ENCODE measurements at regions not wholly inside any gene's neighbourhood (a gene's known extent, or its start where the extent isn't known, plus 50 kb on each side); places are given as distances from the start of the nearest gene placed in this dataset.
"Not testable (repeated sequence)": the region's sequence is repeated elsewhere in the genome, so short reads cannot be mapped to it uniquely, and the experiment has no call there.

GRCh38 chr15:79702621-79703020 lies 194.2 kb downstream of the MTHFS start:
- no peak overlapping the region for H3K4me3 Mint-ChIP-seq
- DNase-seq (no peak), ATAC-seq (no peak)
- no peaks in the 10 kb centered on the region for H3K9me3 Mint-ChIP-seq
- peaks cover 12% of the 10 kb centered on the region for H3K27me3 Mint-ChIP-seq
- no peaks in the 10 kb centered on the region for H3K4me1 Mint-ChIP-seq
- H3K27ac Mint-ChIP-seq = no peak overlapping the region

GRCh38 chr15:79721256-79721655 lies 175.6 kb downstream of the MTHFS start:
- ATAC-seq (no peak), DNase-seq (no peak)
- H3K27ac Mint-ChIP-seq = no peak overlapping the region
- H3K4me1 Mint-ChIP-seq = no peaks in the 10 kb centered on the region
- H3K4me3 Mint-ChIP-seq = no peak overlapping the region
- H3K9me3 Mint-ChIP-seq = no peaks in the 10 kb centered on the region
- H3K27me3 Mint-ChIP-seq = peaks cover 23% of the 10 kb centered on the region

- no peaks in the 10 kb centered on the region for H3K9me3 Mint-ChIP-seq
- no peak overlapping the region for H3K27ac Mint-ChIP-seq
- no peak for DNase-seq
- H3K4me3 Mint-ChIP-seq = no peak overlapping the region
- H3K27me3 Mint-ChIP-seq = peaks cover 39% of the 10 kb centered on the region
- no peaks in the 10 kb centered on the region for H3K4me1 Mint-ChIP-seq
- ATAC-seq = no peak
These were observed 172.5 kb downstream of the MTHFS start for GRCh38 chr15:79724312-79724711.

GRCh38 chr15:79724804-79725203 lies 172.0 kb downstream of the MTHFS start:
- no peak for DNase-seq
- Mint-ChIP-seq H3K27ac (no peak overlapping the region), H3K4me3 (no peak overlapping the region), H3K9me3 (no peaks in the 10 kb centered on the region), H3K4me1 (no peaks in the 10 kb centered on the region), H3K27me3 (peaks cover 44% of the 10 kb centered on the region)
- no peak for ATAC-seq

GRCh38 chr15:79728867-79729266 lies 167.9 kb downstream of the MTHFS start:
- Mint-ChIP-seq H3K27me3 (peaks cover 37% of the 10 kb centered on the region), H3K27ac (peak overlapping the region in 1 of 2 donors; percentile 81), H3K4me3 (no peak overlapping the region), H3K9me3 (peaks cover 0 to 3% of the 10 kb centered on the region in 2 donors), H3K4me1 (no peaks in the 10 kb centered on the region)
- ATAC-seq (no peak), DNase-seq (no peak)

- H3K27me3 Mint-ChIP-seq = peaks cover 16% of the 10 kb centered on the region
- H3K4me3 Mint-ChIP-seq = no peak overlapping the region
- ATAC-seq (no peak), DNase-seq (no peak)
- H3K9me3 Mint-ChIP-seq = peaks cover 5 to 10% of the 10 kb centered on the region in 2 donors
- H3K27ac Mint-ChIP-seq = no peak overlapping the region
- no peaks in the 10 kb centered on the region for H3K4me1 Mint-ChIP-seq
These were observed 160.3 kb downstream of the MTHFS start for GRCh38 chr15:79736435-79737000.

GRCh38 chr15:79738143-79738542 lies 158.7 kb downstream of the MTHFS start:
- peaks cover 5 to 10% of the 10 kb centered on the region in 2 donors for H3K9me3 Mint-ChIP-seq
- H3K4me1 Mint-ChIP-seq = no peaks in the 10 kb centered on the region
- DNase-seq = no peak
- H3K27me3 Mint-ChIP-seq = peaks cover 8% of the 10 kb centered on the region
- peak overlapping the region in 1 of 2 donors; percentile 5 for H3K27ac Mint-ChIP-seq
- no peak overlapping the region for H3K4me3 Mint-ChIP-seq
- ATAC-seq = no peak

- ATAC-seq = no peak
- Mint-ChIP-seq H3K27ac (no peak overlapping the region), H3K27me3 (peaks cover 8% of the 10 kb centered on the region), H3K9me3 (peaks cover 5 to 10% of the 10 kb centered on the region in 2 donors), H3K4me3 (no peak overlapping the region), H3K4me1 (no peaks in the 10 kb centered on the region)
- no peak for DNase-seq
These were observed 156.3 kb downstream of the MTHFS start for GRCh38 chr15:79740561-79740960.

GRCh38 chr15:79743032-79743431 lies 153.8 kb downstream of the MTHFS start:
- Mint-ChIP-seq H3K4me1 (no peaks in the 10 kb centered on the region), H3K9me3 (peaks cover 7 to 13% of the 10 kb centered on the region in 2 donors), H3K4me3 (no peak overlapping the region), H3K27me3 (peaks cover 8% of the 10 kb centered on the region), H3K27ac (no peak overlapping the region)
- DNase-seq (no peak), ATAC-seq (no peak)

GRCh38 chr15:79744485-79744884 lies 152.3 kb downstream of the MTHFS start:
- peaks cover 9 to 16% of the 10 kb centered on the region in 2 donors for H3K9me3 Mint-ChIP-seq
- H3K27me3 Mint-ChIP-seq, H3K4me3 Mint-ChIP-seq, H3K27ac Mint-ChIP-seq, H3K4me1 Mint-ChIP-seq, DNase-seq, ATAC-seq: not testable (repeated sequence)

- ATAC-seq (no peak), DNase-seq (no peak)
- Mint-ChIP-seq H3K27me3 (peaks cover 9% of the 10 kb centered on the region), H3K27ac (no peak overlapping the region), H3K4me1 (no peaks in the 10 kb centered on the region), H3K9me3 (peaks cover 5 to 8% of the 10 kb centered on the region in 2 donors), H3K4me3 (no peak overlapping the region)
These were observed 140.4 kb downstream of the MTHFS start for GRCh38 chr15:79756365-79756764.

GRCh38 chr15:79765081-79765480 lies 131.7 kb downstream of the MTHFS start:
- DNase-seq (no peak), ATAC-seq (no peak)
- peaks cover 10 to 21% of the 10 kb centered on the region in 2 donors for H3K9me3 Mint-ChIP-seq
- H3K4me1 Mint-ChIP-seq = no peaks in the 10 kb centered on the region
- H3K27me3 Mint-ChIP-seq = peaks cover 16% of the 10 kb centered on the region
- no peak overlapping the region for H3K27ac Mint-ChIP-seq
- no peak overlapping the region for H3K4me3 Mint-ChIP-seq

- Mint-ChIP-seq H3K27ac (no peak overlapping the region), H3K4me3 (no peak overlapping the region), H3K9me3 (no peaks in the 10 kb centered on the region), H3K4me1 (no peaks in the 10 kb centered on the region), H3K27me3 (peaks cover 14% of the 10 kb centered on the region)
- ATAC-seq (peak; percentile 60), DNase-seq (no peak)
These were observed 127.7 kb downstream of the MTHFS start for GRCh38 chr15:79769069-79769481.

- Mint-ChIP-seq H3K27me3 (peaks cover 7% of the 10 kb centered on the region), H3K9me3 (no peaks in the 10 kb centered on the region)
These were observed 126.7 kb downstream of the MTHFS start for GRCh38 chr15:79769933-79770759.

GRCh38 chr15:79773128-79773527 lies 123.7 kb downstream of the MTHFS start:
- Mint-ChIP-seq H3K27ac (no peak overlapping the region), H3K27me3 (peaks cover 7% of the 10 kb centered on the region), H3K4me3 (no peak overlapping the region), H3K9me3 (no peaks in the 10 kb centered on the region), H3K4me1 (no peaks in the 10 kb centered on the region)
- DNase-seq (no peak), ATAC-seq (no peak)

More at GRCh38 chr15:79769933-79770759, 126.7 kb downstream of the MTHFS start:
- ATAC-seq (no peak), DNase-seq (no peak)
- H3K27ac Mint-ChIP-seq = no peak overlapping the region
- H3K4me1 Mint-ChIP-seq = no peaks in the 10 kb centered on the region
- no peak overlapping the region for H3K4me3 Mint-ChIP-seq

GRCh38 chr15:79775821-79776220 lies 121.0 kb downstream of the MTHFS start:
- H3K4me1 Mint-ChIP-seq = peaks cover 7% of the 10 kb centered on the region
- peaks cover 7% of the 10 kb centered on the region for H3K27me3 Mint-ChIP-seq
- H3K27ac Mint-ChIP-seq = peak overlapping the region in 1 of 2 donors; percentile 36
- H3K4me3 Mint-ChIP-seq = no peak overlapping the region
- peaks cover 0 to 1% of the 10 kb centered on the region in 2 donors for H3K9me3 Mint-ChIP-seq
- ATAC-seq (no peak), DNase-seq (no peak)
